ENCODE measurements at regions not wholly inside any gene's neighbourhood (a gene's known extent, or its start where the extent isn't known, plus 50 kb on each side); places are given as distances from the start of the nearest gene placed in this dataset.

- H3K36me3 Mint-ChIP-seq, result peaks cover 10% of the 10 kb centered on the region
- no peaks in the 10 kb centered on the region; the same call in 1 of the 2 replicates for H3K27me3 Mint-ChIP-seq (ENCODE audit: low read depth)
- no peak overlapping the region for H3K4me3 Mint-ChIP-seq
- H3K9me3 Mint-ChIP-seq, result peaks cover 17% of the 10 kb centered on the region
- DNase-seq (ENCODE audit: low spot score), result no peak
- H3K4me1 Mint-ChIP-seq, result no peaks in the 10 kb centered on the region
- CTCF ChIA-PET, result no interaction called here
- no peak for TF ChIP-seq KAT7 (CRISPR knock-in tag; IDR thresholded peaks at IDR 0.05; ENCODE audit: borderline replicate concordance)
- TF ChIP-seq CDX4 (CRISPR knock-in tag; IDR thresholded peaks at IDR 0.05; ENCODE audit: borderline replicate concordance), result no peak
- no peak for TF ChIP-seq E2F5 (CRISPR knock-in tag; IDR thresholded peaks at IDR 0.05)
- no peak for TF ChIP-seq CREB1 (CRISPR knock-in tag; IDR thresholded peaks at IDR 0.05)
- TF ChIP-seq SMAD3 (CRISPR knock-in tag; IDR thresholded peaks at IDR 0.05; ENCODE audit: borderline replicate concordance), result no peak
- no peak for TF ChIP-seq OVOL2 (CRISPR knock-in tag; IDR thresholded peaks at IDR 0.05; ENCODE audit: borderline replicate concordance)
- TF ChIP-seq MXD4 (CRISPR knock-in tag; IDR thresholded peaks at IDR 0.05; ENCODE audit: borderline replicate concordance), result no peak
- no peak for TF ChIP-seq NR1H2 (CRISPR knock-in tag; IDR thresholded peaks at IDR 0.05)
- no peak for TF ChIP-seq EMX1 (CRISPR knock-in tag; IDR thresholded peaks at IDR 0.05)
- no peak for TF ChIP-seq E2F4 (CRISPR knock-in tag; IDR thresholded peaks at IDR 0.05; ENCODE audit: borderline replicate concordance, low read depth)
- TF ChIP-seq MYBL2 (CRISPR knock-in tag; IDR thresholded peaks at IDR 0.05), result no peak
- H3K27ac Mint-ChIP-seq, result no peak overlapping the region
- POLR2A ChIA-PET, result no interaction called here
- ATAC-seq, result no peak
These were observed 162.8 kb upstream of the SEMA3C start for GRCh38 chr7:81081616-81082015.

GRCh38 chr7:81080553-81080952 is 161.7 kb upstream of the SEMA3C start:
- no peak overlapping the region for H3K27ac Mint-ChIP-seq
- TF ChIP-seq CDX4 (CRISPR knock-in tag; IDR thresholded peaks at IDR 0.05; ENCODE audit: borderline replicate concordance) (no peak), ERG (CRISPR knock-in tag; IDR thresholded peaks at IDR 0.05) (no peak), FOXJ3 (CRISPR knock-in tag; IDR thresholded peaks at IDR 0.05; ENCODE audit: borderline replicate concordance) (no peak), PRRX2 (CRISPR knock-in tag; IDR thresholded peaks at IDR 0.05) (no peak), RORB (CRISPR knock-in tag; IDR thresholded peaks at IDR 0.05) (no peak), ZMAT4 (CRISPR knock-in tag; IDR thresholded peaks at IDR 0.05) (no peak), IRF1 (CRISPR knock-in tag; IDR thresholded peaks at IDR 0.05) (no peak), SMAD3 (CRISPR knock-in tag; IDR thresholded peaks at IDR 0.05; ENCODE audit: borderline replicate concordance) (no peak), ZNF671 (CRISPR knock-in tag; IDR thresholded peaks at IDR 0.05) (no peak), ZSCAN18 (CRISPR knock-in tag; IDR thresholded peaks at IDR 0.05) (no peak), SP1 (CRISPR knock-in tag; conservative IDR thresholded peaks at IDR 0.05) (no peak), TP53 (CRISPR knock-in tag; IDR thresholded peaks at IDR 0.05) (no peak), SMAD4 (CRISPR knock-in tag; IDR thresholded peaks at IDR 0.05) (no peak), FOXP4 (CRISPR knock-in tag; IDR thresholded peaks at IDR 0.05) (no peak), TCF7 (CRISPR knock-in tag; IDR thresholded peaks at IDR 0.05; ENCODE audit: low read depth) (no peak), NR2C2 (CRISPR knock-in tag; IDR thresholded peaks at IDR 0.05) (no peak)

More at GRCh38 chr7:81080553-81080952, 161.7 kb upstream of the SEMA3C start:
- Mint-ChIP-seq H3K27me3 (ENCODE audit: low read depth) (no peaks in the 10 kb centered on the region; the same call in 1 of the 2 replicates), H3K9me3 (peaks cover 12% of the 10 kb centered on the region), H3K36me3 (peaks cover 10% of the 10 kb centered on the region), H3K4me3 (no peak overlapping the region), H3K4me1 (no peaks in the 10 kb centered on the region)
- no peak for ATAC-seq
- CTCF ChIA-PET, result no interaction called here
- POLR2A ChIA-PET, result no interaction called here
- no peak for DNase-seq (ENCODE audit: low spot score)
